PC-3 (cell line): ENCODE measurements at regions not wholly inside any gene's neighbourhood (a gene's known extent, or its start where the extent isn't known, plus 50 kb on each side); places are given as distances from the start of the nearest gene placed in this dataset.

Experiments used
- ATAC-seq: fragments of 200-7000 bp; cut with Tn5 transposase; 2 replicates; pipeline ENCODE4 v1.9.1; 2020; ENCODE audit warnings: mild to moderate bottlenecking, moderate library complexity
- BruUV-seq: library from RNA; stranded (reverse); fragments of 400-500 nt; replicated peaks from 2 replicates; lab custom pipeline; 2021; lab: Mats Ljungman, UMichigan
- CTCF ChIA-PET: fragments of 300-600 bp; sonication (Branson Sonifier 250); formaldehyde crosslinking; loops from one replicate; lab custom pipeline; 2022; ENCODE audit warnings: antibody characterized with exemption; lab: Charles Lee
- POLR2A ChIA-PET: fragments of 300-600 bp; sonication (Branson Sonifier 250); formaldehyde crosslinking; loops from one replicate; lab custom pipeline; 2022; ENCODE audit warnings: antibody characterized with exemption; ENCODE audit not compliant: unreplicated experiment; lab: Charles Lee
- DNase-seq: peaks from one replicate; pipeline ENCODE4 v3.0.0-alpha.2; 2015
- H2AFZ ChIP-seq: fragments of 300-600 bp; sonication (generic); 2 replicates; pipeline ENCODE4 v1.6.0; 2016; ENCODE audit warnings: antibody characterized with exemption, low read length
- H3F3A ChIP-seq: fragments of 300-600 bp; sonication (generic); one replicate; pipeline ENCODE4 v1.6.0; 2017; ENCODE audit warnings: antibody characterized with exemption, low read length, control low read depth, mild to moderate bottlenecking; ENCODE audit not compliant: unreplicated experiment
- H3K27ac ChIP-seq: fragments of 300-600 bp; sonication (generic); 2 replicates; pipeline ENCODE4 v1.5.1; 2016; ENCODE audit warnings: mild to moderate bottlenecking, low read length
- H3K27me3 ChIP-seq: fragments of 300-600 bp; sonication (generic); 2 replicates; pipeline ENCODE4 v1.6.1; 2016; ENCODE audit warnings: low read length, mixed read lengths
- H3K36me3 ChIP-seq: fragments of 300-600 bp; sonication (generic); 2 replicates; pipeline ENCODE4 v1.6.1; 2016; ENCODE audit warnings: low read depth, mixed run types, low read length, mixed read lengths
- H3K4me1 ChIP-seq: fragments of 300-600 bp; sonication (generic); 2 replicates; pipeline ENCODE4 v1.5.1; 2016; ENCODE audit warnings: low read length; ENCODE audit not compliant: insufficient read depth
- H3K4me2 ChIP-seq: fragments of 300-600 bp; sonication (generic); 2 replicates; pipeline ENCODE4 v1.6.0; 2016; ENCODE audit warnings: low read length
- H3K4me3 ChIP-seq: fragments of 300-600 bp; sonication (generic); 2 replicates; pipeline ENCODE4 v1.5.1; 2016; ENCODE audit warnings: mild to moderate bottlenecking, low read length, mixed read lengths
- H3K79me2 ChIP-seq: fragments of 300-600 bp; sonication (generic); 2 replicates; pipeline ENCODE4 v1.6.1; 2017; ENCODE audit warnings: low read length, mixed read lengths
- H3K9ac ChIP-seq: fragments of 300-600 bp; sonication (generic); 2 replicates; pipeline ENCODE4 v1.6.0; 2016; ENCODE audit warnings: mild to moderate bottlenecking, low read length
- H3K9me2 ChIP-seq: fragments of 300-600 bp; sonication (generic); replicated peaks from 2 replicates; pipeline ENCODE4 v1.6.1; 2016; ENCODE audit warnings: mixed run types, low read length, mixed read lengths
- H3K9me3 ChIP-seq: fragments of 300-600 bp; sonication (generic); 2 replicates; pipeline ENCODE4 v1.6.1; 2016; ENCODE audit warnings: low read length, mixed read lengths
- H4K20me1 ChIP-seq: fragments of 300-600 bp; sonication (generic); 2 replicates; pipeline ENCODE4 v1.6.1; 2016; ENCODE audit warnings: low read length, mixed read lengths
- EZH2 ChIP-seq: fragments of 300-600 bp; sonication (generic); IDR thresholded peaks from one replicate; pipeline ENCODE4 v1.6.1; 2017; ENCODE audit warnings: antibody characterized with exemption, mild to moderate bottlenecking, low read length; ENCODE audit not compliant: unreplicated experiment
- EZH2phosphoT487 ChIP-seq: fragments of 300-600 bp; sonication (generic); IDR thresholded peaks from 2 replicates; pipeline ENCODE4 v1.6.1; 2018; ENCODE audit warnings: mild to moderate bottlenecking, antibody characterized with exemption, low read length, borderline replicate concordance
- intact Hi-C: fragments of 100-400 bp; cut with micrococcal nuclease; formaldehyde crosslinking; loops from 2 replicates; pipeline ENCODE4 v1.9.0; 2023
- TF ChIP-seq, protein P1 (sequence below): fragments of 300-600 bp; sonication (generic); conservative IDR thresholded peaks from 2 replicates; pipeline ENCODE4 v1.5.1; 2017; ENCODE audit warnings: antibody characterized with exemption, low read depth, mild to moderate bottlenecking, low read length

- no peaks in the 10 kb centered on the region for H3K9me3 ChIP-seq
- H3K4me1 ChIP-seq = no peaks in the 10 kb centered on the region
- ATAC-seq = no peak
- no peaks in the 10 kb centered on the region for H3K36me3 ChIP-seq
- TF ChIP-seq, protein P1, sequence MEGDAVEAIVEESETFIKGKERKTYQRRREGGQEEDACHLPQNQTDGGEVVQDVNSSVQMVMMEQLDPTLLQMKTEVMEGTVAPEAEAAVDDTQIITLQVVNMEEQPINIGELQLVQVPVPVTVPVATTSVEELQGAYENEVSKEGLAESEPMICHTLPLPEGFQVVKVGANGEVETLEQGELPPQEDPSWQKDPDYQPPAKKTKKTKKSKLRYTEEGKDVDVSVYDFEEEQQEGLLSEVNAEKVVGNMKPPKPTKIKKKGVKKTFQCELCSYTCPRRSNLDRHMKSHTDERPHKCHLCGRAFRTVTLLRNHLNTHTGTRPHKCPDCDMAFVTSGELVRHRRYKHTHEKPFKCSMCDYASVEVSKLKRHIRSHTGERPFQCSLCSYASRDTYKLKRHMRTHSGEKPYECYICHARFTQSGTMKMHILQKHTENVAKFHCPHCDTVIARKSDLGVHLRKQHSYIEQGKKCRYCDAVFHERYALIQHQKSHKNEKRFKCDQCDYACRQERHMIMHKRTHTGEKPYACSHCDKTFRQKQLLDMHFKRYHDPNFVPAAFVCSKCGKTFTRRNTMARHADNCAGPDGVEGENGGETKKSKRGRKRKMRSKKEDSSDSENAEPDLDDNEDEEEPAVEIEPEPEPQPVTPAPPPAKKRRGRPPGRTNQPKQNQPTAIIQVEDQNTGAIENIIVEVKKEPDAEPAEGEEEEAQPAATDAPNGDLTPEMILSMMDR = no peak
- TF ChIP-seq EZH2 = no peak
- TF ChIP-seq EZH2phosphoT487 = no peak
- no peak overlapping the region for H3K27ac ChIP-seq
- H3K79me2 ChIP-seq = no peaks in the 10 kb centered on the region
- H3K9ac ChIP-seq = no peak overlapping the region
- no peaks in the 10 kb centered on the region for H3K9me2 ChIP-seq
- ChIA-PET CTCF (no interaction called here), POLR2A (no interaction called here)
- H2AFZ ChIP-seq = no peak overlapping the region
- intact Hi-C loops = no loop called here
- H3K27me3 ChIP-seq = no peaks in the 10 kb centered on the region
- BruUV-seq = no TSS peak
- no peak for DNase-seq
- H3F3A ChIP-seq = no peaks in the 10 kb centered on the region
- H4K20me1 ChIP-seq = no peaks in the 10 kb centered on the region
- H3K4me3 ChIP-seq = no peak overlapping the region
- no peak overlapping the region for H3K4me2 ChIP-seq
Measured at GRCh38 chr17:33633446-33633845, 340.4 kb upstream of the ASIC2 start.

GRCh38 chr17:33637534-33637933, 344.4 kb upstream of the ASIC2 start:
- Histone ChIP-seq H3K27ac (no peak overlapping the region), H3K36me3 (no peaks in the 10 kb centered on the region), H4K20me1 (no peaks in the 10 kb centered on the region), H3K4me2 (no peak overlapping the region), H3K9me3 (no peaks in the 10 kb centered on the region), H3F3A (no peaks in the 10 kb centered on the region), H3K79me2 (no peaks in the 10 kb centered on the region), H3K9ac (no peak overlapping the region), H3K4me3 (no peak overlapping the region), H3K27me3 (no peaks in the 10 kb centered on the region), H3K4me1 (no peaks in the 10 kb centered on the region), H2AFZ (no peak overlapping the region), H3K9me2 (no peaks in the 10 kb centered on the region)
- no TSS peak for BruUV-seq
- intact Hi-C loops = no loop called here
- POLR2A ChIA-PET = no interaction called here
- DNase-seq = no peak
- no peak for ATAC-seq
- TF ChIP-seq, protein P1 = no peak
- TF ChIP-seq EZH2 (no peak), EZH2phosphoT487 (no peak)
- CTCF ChIA-PET = no interaction called here

- Histone ChIP-seq H3K27me3 (no peaks in the 10 kb centered on the region), H3K4me3 (no peak overlapping the region), H3K9me2 (no peaks in the 10 kb centered on the region), H4K20me1 (no peaks in the 10 kb centered on the region), H3K9me3 (no peaks in the 10 kb centered on the region), H3K4me2 (no peak overlapping the region), H2AFZ (no peak overlapping the region), H3K36me3 (no peaks in the 10 kb centered on the region), H3F3A (no peaks in the 10 kb centered on the region), H3K4me1 (no peaks in the 10 kb centered on the region), H3K9ac (no peak overlapping the region), H3K79me2 (no peaks in the 10 kb centered on the region), H3K27ac (no peak overlapping the region)
- ATAC-seq (no peak), DNase-seq (no peak)
- CTCF ChIA-PET = no interaction called here
- no TSS peak for BruUV-seq
- intact Hi-C loops = no loop called here
- no peak for TF ChIP-seq EZH2
- TF ChIP-seq, protein P1 = no peak
- no peak for TF ChIP-seq EZH2phosphoT487
- POLR2A ChIA-PET = no interaction called here
Measured at GRCh38 chr17:33639103-33639880, 346.2 kb upstream of the ASIC2 start.
